ENCODE measurements at regions not wholly inside any gene's neighbourhood (a gene's known extent, or its start where the extent isn't known, plus 50 kb on each side); places are given as distances from the start of the nearest gene placed in this dataset.

DNA sequence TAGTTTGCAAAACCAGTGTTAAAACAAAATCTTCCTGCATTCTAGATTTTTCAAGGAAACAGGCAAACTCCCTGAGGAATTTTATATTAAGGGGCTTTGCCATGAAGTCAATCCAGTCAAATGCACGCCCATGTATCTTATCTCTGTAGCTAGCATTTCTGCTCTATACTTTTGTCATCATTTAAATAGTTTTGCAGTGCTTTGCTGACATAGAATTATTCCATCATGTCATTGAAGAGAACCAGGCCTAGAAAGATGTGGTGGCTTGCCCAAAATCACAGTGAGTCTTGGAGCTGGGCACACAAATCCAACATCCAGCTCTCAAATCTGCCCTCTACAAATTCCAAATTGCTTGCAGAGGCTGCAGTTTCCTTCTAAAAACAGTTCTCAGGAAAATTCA is 66.7 kb upstream of the LNX1 start:
- Histone ChIP-seq H3K4me3 (no peak overlapping the region), H3K9me2 (ENCODE audit: insufficient read depth) (0 out of 2 replicates have a peak, but pooled peaks cover 3% of the 10 kb centered on the region), H3K27me3 (ENCODE audit: insufficient read depth) (no peaks in the 10 kb centered on the region), H3K36me3 (ENCODE audit: insufficient read depth) (no peaks in the 10 kb centered on the region), H3K4me1 (ENCODE audit: insufficient read depth) (no peaks in the 10 kb centered on the region), H4K20me1 (replicated peaks; ENCODE audit: insufficient read depth) (no peaks in the 10 kb centered on the region), H3K79me2 (replicated peaks; ENCODE audit: insufficient read depth) (no peaks in the 10 kb centered on the region), H3F3A (replicated peaks; ENCODE audit: low read depth) (no peaks in the 10 kb centered on the region), H3K4me2 (no peak overlapping the region), H2AFZ (no peak overlapping the region), H3K27ac (ENCODE audit: low read depth) (no peak overlapping the region)
- Mint-ChIP-seq H3K27ac (no peak overlapping the region), H3K4me3 (no peak overlapping the region), H3K4me1 (peaks cover 3% of the 10 kb centered on the region; the same call in 1 of the 3 replicates), H3K9me3 (no peaks in the 10 kb centered on the region), H3K27me3 (ENCODE audit: insufficient read depth, low read depth, poor library complexity) (peaks cover 2% of the 10 kb centered on the region), H3K36me3 (ENCODE audit: low read depth) (no peaks in the 10 kb centered on the region)
- DNase-seq (ENCODE audit: low spot score) (no peak), ATAC-seq (no peak)
- TF ChIP-seq REST (IDR thresholded peaks at IDR 0.05; ENCODE audit: unreplicated experiment), result no peak
- TF ChIP-seq, protein P1, sequence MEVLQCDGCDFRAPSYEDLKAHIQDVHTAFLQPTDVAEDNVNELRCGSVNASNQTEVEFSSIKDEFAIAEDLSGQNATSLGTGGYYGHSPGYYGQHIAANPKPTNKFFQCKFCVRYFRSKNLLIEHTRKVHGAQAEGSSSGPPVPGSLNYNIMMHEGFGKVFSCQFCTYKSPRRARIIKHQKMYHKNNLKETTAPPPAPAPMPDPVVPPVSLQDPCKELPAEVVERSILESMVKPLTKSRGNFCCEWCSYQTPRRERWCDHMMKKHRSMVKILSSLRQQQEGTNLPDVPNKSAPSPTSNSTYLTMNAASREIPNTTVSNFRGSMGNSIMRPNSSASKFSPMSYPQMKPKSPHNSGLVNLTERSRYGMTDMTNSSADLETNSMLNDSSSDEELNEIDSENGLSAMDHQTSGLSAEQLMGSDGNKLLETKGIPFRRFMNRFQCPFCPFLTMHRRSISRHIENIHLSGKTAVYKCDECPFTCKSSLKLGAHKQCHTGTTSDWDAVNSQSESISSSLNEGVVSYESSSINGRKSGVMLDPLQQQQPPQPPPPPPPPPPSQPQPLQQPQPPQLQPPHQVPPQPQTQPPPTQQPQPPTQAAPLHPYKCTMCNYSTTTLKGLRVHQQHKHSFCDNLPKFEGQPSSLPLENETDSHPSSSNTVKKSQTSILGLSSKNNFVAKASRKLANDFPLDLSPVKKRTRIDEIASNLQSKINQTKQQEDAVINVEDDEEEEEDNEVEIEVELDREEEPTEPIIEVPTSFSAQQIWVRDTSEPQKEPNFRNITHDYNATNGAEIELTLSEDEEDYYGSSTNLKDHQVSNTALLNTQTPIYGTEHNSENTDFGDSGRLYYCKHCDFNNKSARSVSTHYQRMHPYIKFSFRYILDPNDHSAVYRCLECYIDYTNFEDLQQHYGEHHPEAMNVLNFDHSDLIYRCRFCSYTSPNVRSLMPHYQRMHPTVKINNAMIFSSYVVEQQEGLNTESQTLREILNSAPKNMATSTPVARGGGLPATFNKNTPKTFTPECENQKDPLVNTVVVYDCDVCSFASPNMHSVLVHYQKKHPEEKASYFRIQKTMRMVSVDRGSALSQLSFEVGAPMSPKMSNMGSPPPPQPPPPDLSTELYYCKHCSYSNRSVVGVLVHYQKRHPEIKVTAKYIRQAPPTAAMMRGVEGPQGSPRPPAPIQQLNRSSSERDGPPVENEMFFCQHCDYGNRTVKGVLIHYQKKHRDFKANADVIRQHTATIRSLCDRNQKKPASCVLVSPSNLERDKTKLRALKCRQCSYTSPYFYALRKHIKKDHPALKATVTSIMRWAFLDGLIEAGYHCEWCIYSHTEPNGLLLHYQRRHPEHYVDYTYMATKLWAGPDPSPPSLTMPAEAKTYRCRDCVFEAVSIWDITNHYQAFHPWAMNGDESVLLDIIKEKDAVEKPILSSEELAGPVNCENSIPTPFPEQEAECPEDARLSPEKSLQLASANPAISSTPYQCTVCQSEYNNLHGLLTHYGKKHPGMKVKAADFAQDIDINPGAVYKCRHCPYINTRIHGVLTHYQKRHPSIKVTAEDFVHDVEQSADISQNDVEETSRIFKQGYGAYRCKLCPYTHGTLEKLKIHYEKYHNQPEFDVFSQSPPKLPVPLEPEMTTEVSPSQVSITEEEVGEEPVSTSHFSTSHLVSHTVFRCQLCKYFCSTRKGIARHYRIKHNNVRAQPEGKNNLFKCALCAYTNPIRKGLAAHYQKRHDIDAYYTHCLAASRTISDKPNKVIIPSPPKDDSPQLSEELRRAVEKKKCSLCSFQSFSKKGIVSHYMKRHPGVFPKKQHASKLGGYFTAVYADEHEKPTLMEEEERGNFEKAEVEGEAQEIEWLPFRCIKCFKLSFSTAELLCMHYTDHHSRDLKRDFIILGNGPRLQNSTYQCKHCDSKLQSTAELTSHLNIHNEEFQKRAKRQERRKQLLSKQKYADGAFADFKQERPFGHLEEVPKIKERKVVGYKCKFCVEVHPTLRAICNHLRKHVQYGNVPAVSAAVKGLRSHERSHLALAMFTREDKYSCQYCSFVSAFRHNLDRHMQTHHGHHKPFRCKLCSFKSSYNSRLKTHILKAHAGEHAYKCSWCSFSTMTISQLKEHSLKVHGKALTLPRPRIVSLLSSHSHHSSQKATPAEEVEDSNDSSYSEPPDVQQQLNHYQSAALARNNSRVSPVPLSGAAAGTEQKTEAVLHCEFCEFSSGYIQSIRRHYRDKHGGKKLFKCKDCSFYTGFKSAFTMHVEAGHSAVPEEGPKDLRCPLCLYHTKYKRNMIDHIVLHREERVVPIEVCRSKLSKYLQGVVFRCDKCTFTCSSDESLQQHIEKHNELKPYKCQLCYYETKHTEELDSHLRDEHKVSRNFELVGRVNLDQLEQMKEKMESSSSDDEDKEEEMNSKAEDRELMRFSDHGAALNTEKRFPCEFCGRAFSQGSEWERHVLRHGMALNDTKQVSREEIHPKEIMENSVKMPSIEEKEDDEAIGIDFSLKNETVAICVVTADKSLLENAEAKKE (CRISPR knock-in tag; IDR thresholded peaks at IDR 0.05), result no peak
- no peak for TF ChIP-seq CREB1 (CRISPR knock-in tag; IDR thresholded peaks at IDR 0.05; ENCODE audit: low read depth)
- no peak for TF ChIP-seq ZNF114 (CRISPR knock-in tag; IDR thresholded peaks at IDR 0.05)
- TF ChIP-seq JUNB (IDR thresholded peaks at IDR 0.05; ENCODE audit: unreplicated experiment), result no peak
- TF ChIP-seq EZH2phosphoT487 (IDR thresholded peaks at IDR 0.05; ENCODE audit: unreplicated experiment), result no peak
- TF ChIP-seq ZNF331 (CRISPR knock-in tag; IDR thresholded peaks at IDR 0.05; ENCODE audit: low read depth), result no peak
- TF ChIP-seq, protein P2, sequence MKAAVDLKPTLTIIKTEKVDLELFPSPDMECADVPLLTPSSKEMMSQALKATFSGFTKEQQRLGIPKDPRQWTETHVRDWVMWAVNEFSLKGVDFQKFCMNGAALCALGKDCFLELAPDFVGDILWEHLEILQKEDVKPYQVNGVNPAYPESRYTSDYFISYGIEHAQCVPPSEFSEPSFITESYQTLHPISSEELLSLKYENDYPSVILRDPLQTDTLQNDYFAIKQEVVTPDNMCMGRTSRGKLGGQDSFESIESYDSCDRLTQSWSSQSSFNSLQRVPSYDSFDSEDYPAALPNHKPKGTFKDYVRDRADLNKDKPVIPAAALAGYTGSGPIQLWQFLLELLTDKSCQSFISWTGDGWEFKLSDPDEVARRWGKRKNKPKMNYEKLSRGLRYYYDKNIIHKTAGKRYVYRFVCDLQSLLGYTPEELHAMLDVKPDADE (IDR thresholded peaks at IDR 0.05), result no peak
- TF ChIP-seq NANOG (IDR thresholded peaks at IDR 0.05; ENCODE audit: borderline replicate concordance), result no peak

Data from GM23338 (cell line).